Stimulated activated CD4-positive, alpha-beta T cell treated with anti-CD3 and anti-CD28 coated beads, Interleukin-4, amount 100 ng/mL, for 24 hours (primary cell): ENCODE measurements at regions not wholly inside any gene's neighbourhood (a gene's known extent, or its start where the extent isn't known, plus 50 kb on each side); places are given as distances from the start of the nearest gene placed in this dataset.

ENCODE experiments used
- DNase-seq: peaks from one replicate; pipeline ENCODE4 v3.0.0-alpha.2; 2020

DNA sequence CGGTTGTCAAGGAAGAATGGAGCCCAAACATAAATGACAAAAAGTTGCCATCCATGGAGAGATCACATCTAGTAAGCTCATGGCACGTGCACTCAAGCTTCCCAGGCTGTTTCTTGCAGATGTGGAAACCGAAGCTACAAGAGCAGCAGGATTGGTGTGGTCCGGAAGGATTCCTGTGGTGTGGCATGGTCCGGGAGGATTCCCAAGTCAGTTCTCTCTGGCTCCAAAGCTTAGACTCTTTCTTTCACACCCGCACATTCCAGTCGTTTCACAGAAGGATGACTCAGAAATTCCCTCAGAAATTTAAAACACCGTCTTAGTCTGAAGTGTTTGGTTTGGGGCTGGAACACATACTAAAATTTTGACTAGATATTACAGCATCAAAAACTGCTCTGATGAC, 78.0 kb upstream of the DRD2 start:
- no peak for DNase-seq

DNA sequence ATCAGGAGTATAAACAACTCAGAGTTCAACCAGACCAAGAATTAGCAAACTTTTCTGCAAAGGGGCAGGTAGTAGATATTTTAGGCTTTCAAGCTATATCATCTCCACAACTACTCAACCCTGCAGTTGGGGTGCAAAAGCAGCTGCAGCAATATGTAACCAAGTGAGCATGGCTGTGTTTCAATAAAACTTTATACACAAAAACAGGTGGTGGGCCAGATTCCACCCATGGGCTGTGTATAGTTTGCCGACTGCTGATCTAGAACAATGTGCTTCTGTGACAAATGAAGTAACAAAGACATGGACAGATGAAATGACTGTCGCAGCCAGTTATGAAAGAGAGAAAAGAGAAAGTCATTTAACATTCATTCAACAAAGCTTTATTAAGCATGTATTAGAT, 77.1 kb upstream of the DRD2 start:
- DNase-seq, result no peak

DNA sequence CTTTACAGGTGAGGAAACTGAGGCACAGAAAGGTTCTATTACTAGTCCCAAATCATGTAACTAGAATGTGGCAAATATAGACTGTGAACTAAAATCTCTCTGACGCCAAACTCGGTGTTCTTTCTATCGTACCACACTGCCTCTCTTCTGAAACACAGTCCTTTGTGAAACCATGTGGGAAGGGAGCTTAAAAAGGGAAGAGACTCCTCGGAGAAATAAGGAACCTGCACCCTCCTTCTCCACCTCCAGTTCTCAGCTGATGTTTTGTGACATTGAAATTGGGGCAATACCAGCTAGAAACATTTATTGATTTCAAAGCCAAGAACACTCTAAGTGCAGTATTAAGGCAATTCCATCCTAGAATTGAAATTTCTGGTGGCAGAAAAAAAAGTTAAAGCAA, 76.4 kb upstream of the DRD2 start:
- no peak for DNase-seq

DNA sequence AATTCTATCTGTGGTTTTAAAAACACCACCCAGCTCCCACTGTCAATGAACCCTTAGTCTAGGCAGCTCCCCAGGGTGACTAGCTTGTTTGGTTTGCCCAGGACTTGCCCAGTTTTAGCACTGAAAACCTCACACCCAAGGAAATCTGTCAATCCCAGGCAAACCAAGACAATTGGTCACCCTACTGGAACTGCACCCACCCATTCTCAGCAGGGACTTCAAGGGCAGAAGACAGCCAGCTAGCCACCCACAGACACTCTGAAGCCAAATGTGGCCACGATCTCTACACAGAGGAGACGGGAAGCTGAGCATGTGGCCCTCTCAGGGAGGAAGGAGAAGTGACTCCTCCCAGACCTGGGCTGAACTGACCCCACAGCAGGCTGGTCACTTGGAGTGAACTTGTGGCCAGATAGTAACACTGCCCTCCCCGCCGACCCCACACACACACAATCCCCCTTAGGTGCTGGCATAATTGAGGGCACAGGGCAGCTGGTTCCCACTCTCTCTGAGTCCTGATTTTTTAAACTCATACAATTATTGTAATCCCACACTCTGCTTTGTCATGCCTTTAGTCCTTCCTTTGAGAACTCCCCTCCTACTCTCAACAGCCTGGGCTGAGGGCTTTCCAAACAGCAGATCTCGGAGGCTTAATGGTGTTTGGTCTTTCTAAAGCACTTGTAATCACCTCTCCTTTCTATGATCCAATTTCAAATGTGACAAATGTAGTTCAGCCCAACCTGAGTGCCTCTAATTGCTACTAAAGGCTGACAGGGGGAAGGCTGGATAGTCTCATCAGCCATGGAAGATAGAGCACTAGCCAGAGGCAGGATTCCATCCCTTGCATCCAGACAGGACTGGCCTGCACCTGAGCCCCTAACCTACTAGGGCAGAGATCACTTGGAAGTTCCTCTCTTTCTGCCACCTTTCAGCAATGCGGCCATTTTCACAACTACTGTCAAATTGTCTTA, 74.7 kb upstream of the DRD2 start:
- DNase-seq, result no peak

DNA sequence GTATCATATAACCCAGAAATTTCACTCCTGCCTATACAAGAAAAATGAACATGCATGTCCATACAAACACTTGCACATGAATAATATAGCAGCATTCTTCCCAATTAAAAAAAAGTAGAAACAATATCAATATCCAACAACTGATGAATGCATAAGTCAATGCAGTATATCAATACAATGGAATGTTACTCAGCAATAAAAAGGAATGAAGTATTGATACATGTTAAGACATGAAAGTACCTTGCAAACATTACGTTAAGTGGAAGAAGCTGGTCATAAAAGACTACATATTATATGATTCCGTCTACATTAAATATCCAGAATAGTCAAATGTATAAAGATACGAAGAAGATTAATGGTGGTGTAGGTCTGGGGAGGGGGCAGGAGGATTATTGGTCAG, 73.9 kb upstream of the DRD2 start:
- no peak for DNase-seq

DNA sequence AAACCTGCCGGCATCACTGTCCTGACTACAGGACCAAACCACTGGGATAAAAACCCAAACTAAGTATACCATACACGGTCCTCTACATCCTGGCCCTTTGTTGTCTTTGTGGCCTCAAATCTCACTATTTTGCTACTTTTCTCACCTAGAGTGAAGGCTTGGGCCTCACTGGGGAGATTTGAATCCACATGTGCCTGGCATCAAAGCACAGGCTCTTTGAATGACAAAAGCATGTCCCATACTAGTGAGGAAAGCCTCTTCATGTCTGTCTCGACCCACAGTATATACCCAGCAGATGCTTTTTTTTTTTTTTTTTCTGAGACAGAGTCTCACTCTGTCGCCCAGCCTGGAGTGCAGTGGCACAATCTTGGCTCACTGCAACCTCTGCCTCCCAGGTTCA, 72.5 kb upstream of the DRD2 start:
- DNase-seq, result no peak

DNA sequence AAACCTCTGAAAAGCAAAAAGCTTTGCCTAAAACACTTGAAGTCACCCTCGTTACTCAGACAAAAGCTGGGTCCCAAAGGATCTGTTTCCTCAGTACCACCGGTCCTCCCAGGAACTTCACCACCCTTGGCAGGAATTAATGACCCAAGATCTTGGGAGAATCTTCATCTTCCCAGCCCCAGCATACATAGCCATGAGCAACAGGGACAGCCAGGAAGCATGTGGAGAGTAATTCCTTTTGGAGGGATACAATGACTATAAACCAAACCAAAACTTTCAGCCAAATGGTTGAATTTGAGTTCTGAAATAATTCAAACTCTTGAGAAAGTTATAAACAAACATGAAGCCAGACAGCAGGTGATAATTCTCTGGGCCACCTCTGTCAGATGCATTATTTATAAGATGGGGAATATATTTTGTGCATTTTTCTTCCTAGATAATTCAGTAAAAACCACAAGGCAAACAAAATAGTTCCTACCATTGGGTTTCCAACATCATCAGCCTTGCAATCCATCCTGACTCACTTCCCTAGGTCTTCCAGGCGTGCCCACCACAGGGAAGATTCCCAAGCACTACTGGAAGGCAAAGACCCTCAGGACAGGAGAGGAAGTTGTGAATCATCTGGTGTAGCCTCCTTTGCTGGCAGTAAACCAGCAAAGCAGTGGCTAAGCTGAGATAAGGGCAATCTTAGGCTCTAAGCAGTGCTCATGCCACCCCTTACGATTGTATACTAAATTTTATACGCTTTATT, 71.7 kb upstream of the DRD2 start:
- no peak for DNase-seq

DNA sequence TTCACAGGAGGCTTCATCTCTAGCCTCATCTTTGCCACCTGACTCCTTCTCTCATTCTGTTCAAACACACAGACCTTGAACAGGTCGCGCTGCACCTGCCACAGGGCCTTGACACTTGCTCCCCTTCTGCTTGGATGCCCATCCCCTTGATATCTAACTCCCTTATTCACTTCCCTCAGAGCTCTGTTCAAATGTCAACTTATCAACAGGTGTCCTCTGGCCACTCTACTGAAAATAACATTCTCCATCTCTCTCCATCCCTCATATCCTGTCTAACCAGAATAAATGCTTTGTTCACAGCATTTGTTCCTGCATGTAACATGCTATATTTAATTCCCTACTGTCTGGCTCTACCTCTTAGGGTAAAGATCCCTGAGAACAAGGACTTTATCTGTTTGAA, 67.2 kb upstream of the DRD2 start:
- no peak for DNase-seq

DNA sequence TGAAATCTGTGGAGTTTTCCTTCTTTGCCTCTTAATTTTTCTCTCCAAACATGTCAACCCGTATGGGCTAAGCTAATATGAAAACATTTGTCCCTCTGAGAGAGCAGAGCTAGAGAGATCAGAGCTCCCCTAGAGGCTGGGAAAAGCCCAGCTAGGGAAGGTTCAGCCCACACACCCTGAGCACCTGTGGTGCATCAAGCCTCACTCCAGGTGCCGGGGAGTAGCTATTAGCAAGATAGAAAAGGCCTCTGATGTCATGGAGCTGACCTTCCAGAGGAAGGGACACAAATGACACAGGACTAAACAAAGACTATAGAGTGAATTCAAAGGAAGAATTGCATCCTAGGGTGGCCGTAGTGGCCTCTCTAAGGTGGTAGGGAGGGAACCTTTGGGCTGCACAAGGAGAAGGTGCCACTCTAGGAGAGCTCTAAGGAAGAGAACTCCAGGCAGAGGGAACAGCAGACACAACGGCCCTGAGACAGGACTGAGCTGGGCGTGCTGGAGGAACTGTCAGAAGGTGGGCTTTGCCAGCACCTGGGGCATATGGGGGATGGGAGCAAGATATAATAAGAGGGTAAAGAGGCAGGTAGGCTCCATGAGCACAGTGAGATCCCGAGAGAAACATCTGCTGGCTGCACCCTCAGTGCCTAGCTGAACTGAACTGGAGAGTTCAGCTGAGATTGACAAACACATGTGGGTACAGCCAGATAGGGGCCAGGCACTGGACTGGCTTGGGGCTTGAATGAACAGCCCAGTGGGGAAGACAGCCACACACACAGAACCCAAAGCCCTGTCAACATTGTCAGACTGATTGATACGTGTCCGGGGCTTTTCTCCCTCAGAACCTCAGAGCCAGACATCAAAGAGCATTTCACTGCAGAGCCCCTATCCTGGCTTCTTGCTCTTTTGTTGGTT, 65.5 kb upstream of the DRD2 start:
- DNase-seq, result no peak

DNA sequence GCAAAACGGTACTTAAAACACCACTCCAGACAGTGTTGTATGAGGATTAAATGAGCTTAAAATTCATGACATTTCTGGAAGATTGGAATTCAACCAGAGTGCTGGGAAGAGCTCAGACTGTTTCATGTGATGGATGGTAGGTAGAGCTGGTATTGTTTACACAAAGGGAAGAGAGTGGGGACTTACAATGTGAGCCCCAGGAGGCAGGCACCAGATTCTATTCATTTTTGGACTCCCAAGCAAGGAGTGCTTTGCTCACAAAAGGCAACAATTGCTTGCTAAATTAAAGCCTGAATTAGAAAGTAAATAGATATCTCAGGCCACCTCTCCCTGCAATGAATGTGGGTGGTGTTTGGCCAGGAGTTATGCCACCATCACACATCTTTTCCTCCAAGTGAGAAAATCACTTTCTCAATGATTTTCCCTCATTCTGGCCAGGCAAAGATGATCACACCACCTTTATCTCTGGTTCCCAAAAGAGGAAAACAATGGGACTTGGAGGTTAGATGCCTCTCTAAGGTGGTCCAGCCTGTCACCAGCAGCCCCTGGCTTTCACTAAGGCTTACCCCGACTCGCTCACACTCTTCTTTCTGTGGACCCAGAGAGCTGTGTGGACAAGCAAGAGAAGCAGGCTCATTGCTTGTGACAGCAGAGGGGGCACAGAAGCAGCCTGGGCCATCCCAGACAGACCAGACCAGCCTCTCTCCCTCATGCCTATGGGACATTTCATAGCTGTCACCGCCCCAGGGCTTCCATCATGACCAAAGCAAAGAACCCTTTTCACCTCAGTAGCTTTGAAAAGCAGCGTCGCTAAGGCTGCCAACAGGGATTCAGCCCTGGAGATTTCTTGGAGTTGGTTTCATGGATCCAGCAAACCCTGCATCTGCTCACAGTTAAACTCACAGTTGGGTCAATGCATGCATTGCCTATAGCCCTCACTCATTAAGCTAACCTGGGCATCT, 63.5 kb upstream of the DRD2 start:
- DNase-seq, result no peak

DNA sequence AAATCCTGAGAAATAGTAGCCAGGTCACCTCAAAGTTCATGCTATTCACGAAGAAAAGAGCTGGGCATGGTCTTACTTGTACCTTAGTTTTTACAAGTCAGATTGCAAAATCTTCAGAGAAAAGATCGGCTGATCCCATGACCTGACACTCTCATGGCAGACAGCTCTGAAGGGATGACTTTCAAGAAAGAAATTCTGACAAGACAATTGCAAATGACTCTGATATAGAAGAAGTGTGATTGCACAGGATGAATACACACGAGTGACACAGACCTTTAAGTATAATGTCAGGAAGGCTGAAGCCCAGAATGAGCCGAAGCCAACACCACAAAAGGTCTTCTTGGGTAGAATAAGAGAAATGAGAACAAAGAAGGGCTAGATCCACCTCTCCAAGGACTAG, 59.4 kb upstream of the DRD2 start:
- DNase-seq, result no peak

DNA sequence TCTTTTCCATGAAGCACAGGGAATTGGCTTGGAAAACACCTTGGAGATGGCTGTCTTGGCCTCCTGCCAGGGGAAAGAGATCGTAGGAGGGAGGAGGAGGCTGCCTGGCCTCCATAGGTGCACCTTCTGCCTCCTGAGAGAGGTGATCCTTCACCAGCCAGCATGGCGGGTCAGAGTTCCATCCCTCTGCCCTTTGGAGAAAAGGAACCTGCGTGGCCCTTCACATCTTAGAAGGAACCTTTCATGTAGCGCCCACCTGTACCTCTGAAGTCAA, 58.2 kb upstream of the DRD2 start:
- DNase-seq, result no peak

DNA sequence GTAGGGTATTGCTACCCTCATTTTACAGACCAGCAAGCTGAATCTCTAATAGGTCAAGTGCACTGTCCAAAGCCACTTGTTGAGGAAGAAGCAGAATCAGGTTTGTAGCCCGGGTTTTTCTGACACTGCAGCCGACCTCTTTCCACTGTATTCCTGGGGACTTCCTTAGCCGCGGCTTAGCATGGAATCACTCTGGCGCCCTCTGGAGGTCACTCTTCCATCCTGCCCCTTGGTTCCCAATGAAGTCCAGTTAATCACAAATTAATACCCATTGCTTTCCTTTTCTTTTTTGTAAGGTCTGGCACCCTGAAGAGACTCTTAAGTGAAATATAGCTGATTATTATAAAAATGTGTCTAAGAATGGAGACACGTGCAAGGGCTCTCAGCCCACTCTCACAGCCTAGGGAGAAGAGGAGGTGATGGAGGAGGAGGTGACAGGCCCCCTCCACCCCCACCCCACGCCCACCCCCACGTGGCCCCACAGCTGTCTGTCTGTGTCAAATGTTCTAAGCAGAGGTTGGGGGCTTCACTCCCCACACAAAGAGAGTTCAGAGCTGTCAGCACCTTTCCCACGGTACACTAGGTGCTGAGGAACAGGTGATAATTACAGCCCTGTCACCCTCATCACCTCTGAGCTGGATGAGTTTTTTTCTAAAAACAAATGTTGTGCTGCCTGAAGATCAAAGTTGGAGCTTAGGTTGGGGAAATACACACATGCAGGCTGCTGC, 57.7 kb upstream of the DRD2 start:
- DNase-seq, result peak; percentile 56

DNA sequence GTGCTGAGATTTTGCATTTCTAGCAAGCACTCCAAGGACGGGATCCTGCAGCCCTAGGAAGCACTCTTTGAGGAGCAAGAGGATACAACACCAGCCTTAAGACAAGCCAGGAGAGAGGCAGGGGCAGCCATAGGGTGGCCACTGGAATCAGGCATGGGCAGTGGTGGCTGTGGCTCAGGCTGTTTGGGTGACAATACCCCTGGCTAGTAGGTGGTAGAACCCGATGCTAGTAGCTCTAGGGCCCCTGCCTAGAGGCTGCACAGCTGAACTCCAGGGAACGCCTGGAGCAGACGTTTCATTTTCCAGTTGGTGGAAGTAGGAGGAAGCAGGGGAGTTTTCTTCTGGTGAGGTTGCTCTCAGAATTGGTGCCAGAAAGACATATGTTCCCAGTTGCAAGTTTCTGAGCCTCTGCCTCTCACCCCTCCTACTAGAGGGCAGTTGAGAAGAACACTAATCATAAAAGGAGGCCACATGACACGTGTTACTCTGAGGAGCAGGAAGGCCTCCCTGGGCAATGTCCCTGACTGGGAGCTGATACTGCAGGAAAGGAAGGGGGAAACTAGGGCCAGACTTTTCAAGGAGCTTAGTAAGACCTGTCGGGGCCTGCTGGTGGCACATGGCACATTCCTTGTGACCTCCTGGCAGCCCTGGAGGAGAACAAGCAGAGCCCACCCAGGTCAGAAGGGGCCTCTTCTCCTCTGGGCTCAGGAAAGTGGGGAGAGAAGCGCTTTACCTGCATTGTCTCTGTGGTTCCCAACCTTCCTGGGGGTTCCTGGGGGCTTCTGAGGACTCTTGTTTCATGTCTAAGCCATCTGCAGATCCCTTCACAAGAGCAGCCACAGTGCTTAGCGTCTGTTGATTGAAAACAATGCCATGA, 56.6 kb upstream of the DRD2 start:
- no peak for DNase-seq

DNA sequence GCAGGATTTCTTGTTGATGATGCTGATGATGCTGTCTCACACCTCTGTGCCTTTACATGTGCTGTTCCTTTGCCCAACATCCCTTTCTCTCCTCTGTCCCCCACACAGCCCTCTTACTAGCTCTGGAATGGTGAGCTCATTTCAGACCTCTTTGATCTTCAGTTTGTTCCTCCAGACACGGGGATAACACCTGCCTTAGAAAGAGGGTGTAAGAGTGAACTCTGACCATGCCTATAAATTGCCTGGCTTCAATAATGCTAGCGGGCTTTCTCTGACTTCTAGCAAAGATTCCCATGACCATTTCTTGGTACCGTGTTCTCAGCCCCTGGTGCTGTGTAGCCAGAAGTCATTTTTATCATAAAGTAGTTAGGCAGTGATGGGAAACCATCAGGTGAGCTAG, 55.9 kb upstream of the DRD2 start:
- no peak for DNase-seq

DNA sequence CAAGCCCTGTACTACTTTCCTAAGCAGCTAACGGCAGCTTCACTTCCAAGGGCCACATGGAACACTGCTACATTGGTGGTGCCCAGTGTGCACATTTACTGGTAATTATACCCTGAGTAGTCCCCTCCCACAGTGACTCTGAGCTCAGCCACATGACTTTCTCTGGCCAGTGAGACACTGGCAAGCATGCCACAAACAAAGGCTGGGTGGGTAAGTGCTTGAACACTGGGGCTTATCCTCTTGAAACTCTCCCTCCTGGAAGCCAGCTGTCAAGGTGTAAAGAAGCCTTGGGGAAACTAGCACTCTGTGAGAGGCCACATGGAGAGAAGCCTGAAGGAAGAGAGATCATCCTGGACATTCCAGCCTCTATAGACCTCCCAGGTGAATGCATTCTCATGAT, 54.4 kb upstream of the DRD2 start:
- DNase-seq, result no peak

DNA sequence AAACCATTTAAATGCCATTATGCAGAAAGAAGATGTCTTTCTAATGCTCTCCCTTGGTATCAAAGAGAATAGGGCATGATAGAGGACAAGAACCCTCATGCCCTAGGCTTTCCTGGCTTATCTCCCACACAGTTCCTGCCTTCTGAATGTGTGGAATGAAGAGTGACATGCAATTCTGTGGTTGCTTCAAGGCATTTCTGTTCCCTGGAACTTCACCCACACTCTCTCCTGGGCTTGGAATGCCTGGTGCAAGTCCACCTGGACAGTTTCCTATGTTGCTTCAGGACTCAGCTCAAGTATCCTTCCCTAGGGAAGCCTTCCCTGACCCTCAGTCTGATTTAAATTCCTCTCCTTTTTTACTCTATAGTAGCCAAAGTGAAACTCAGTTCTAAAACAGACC, 53.8 kb upstream of the DRD2 start:
- no peak for DNase-seq

DNA sequence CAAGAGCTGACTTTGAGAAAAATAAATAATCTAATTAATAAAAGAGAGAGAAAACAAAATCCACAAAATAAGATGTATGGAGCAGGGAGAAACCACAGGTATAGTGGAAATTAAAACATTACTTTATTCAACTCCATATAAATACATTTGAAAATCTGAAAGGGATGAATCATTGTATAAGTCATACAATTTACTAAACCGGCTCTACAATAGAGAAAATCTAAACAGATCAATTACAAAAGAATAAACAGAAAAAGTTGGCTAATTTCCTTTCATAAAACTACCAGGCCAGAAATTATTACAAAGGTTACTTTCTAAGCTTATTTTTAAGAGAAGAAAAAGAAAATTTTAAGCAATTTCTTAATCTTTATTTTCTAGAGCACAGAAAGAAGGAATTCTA, 51.3 kb upstream of the DRD2 start:
- DNase-seq, result no peak
